ENCODE measurements at regions not wholly inside any gene's neighbourhood (a gene's known extent, or its start where the extent isn't known, plus 50 kb on each side); places are given as distances from the start of the nearest gene placed in this dataset.

- Histone ChIP-seq H3K36me3 (ENCODE audit: insufficient read depth, low read length) (no peaks in the 10 kb centered on the region), H3K27me3 (ENCODE audit: control insufficient read depth in 1 of 2, insufficient read depth in 2 of 2, low read length in 2 of 2) (no peaks in the 10 kb centered on the region), H3K27ac (ENCODE audit: low read depth in 1 of 2, low read length in 2 of 2) (no peak overlapping the region), H3K4me1 (ENCODE audit: insufficient read depth, low read length) (no peaks in the 10 kb centered on the region), H3K4me3 (ENCODE audit: low read length) (no peak overlapping the region), H3K9me3 (ENCODE audit: control insufficient read depth in 1 of 2, insufficient read depth in 1 of 2, low read length in 2 of 2) (no peaks in the 10 kb centered on the region)
- ChIA-PET CTCF (interaction anchor here (1.3 kb wide), 1 partner anchor 10 kb away, joined by 3 read pairs; no protein-coding TSS in a partner anchor), POLR2A (no interaction called here)
- H3K27ac Mint-ChIP-seq: no peak overlapping the region
- intact Hi-C loops (cut with DNase I, micrococcal nuclease): no loop called here
- H3K27me3 Mint-ChIP-seq: peaks cover 40% of the 10 kb centered on the region
- H3K9me3 Mint-ChIP-seq: no peaks in the 10 kb centered on the region
- ATAC-seq (ENCODE audit: poor library complexity): no peak
- TF ChIP-seq CTCF (IDR thresholded peaks at IDR 0.05): no peak
- no peak for DNase-seq
- H3K4me3 Mint-ChIP-seq: no peak overlapping the region
- no peaks in the 10 kb centered on the region for H3K36me3 Mint-ChIP-seq (ENCODE audit: low read depth)
- H3K4me1 Mint-ChIP-seq (ENCODE audit: low read depth): no peaks in the 10 kb centered on the region
Measured at GRCh38 chr19:29271341-29271740, 58.4 kb upstream of the UQCRFS1 start.

- H3K36me3 Mint-ChIP-seq (ENCODE audit: low read depth): no peaks in the 10 kb centered on the region
- CTCF ChIA-PET: interaction anchor here (1.3 kb wide), 1 partner anchor 11 kb away, joined by 3 read pairs; no protein-coding TSS in a partner anchor
Measured at GRCh38 chr19:29271911-29272310, 59.0 kb upstream of the UQCRFS1 start.

DNA sequence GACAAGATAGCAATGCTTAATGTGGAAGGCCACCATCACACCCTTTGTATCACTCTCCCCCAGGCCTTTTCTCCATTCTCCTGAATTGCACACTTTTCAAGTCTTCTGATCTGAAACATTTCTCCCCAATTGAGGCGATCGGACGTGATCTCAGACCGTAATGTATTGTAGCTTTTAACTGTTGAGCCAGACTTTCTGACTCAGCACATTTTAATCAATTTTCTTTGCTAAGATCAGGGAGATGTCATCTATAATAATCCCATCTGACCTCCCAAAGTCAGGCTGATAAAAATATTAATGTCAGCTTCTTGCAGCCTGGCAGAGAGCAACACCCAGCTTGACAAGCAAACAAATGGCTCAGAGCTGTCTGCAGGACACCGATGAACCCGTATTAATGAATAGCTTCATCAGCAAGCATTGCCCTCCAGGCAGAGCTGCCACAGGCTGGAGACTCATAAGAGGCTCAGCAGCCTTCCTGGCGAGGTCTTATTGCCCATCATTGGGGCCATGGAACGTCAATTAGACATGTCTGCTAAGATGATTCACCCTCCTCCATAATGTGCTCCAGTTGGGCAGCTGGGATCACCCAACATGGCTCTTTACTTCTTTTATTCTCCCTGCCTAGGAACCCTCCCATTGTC lies 60.2 kb upstream of the UQCRFS1 start:
- H3K36me3 Mint-ChIP-seq (ENCODE audit: low read depth): no peaks in the 10 kb centered on the region
- Histone ChIP-seq H3K27ac (ENCODE audit: low read depth in 1 of 2, low read length in 2 of 2) (no peak overlapping the region), H3K4me3 (ENCODE audit: low read length) (no peak overlapping the region), H3K27me3 (ENCODE audit: control insufficient read depth in 1 of 2, insufficient read depth in 2 of 2, low read length in 2 of 2) (no peaks in the 10 kb centered on the region), H3K36me3 (ENCODE audit: insufficient read depth, low read length) (no peaks in the 10 kb centered on the region), H3K9me3 (ENCODE audit: control insufficient read depth in 1 of 2, insufficient read depth in 1 of 2, low read length in 2 of 2) (no peaks in the 10 kb centered on the region), H3K4me1 (ENCODE audit: insufficient read depth, low read length) (no peaks in the 10 kb centered on the region)
- ChIA-PET CTCF (interaction anchor here (1.9 kb wide), 1 partner anchor 10 kb away, joined by 5 read pairs; no protein-coding TSS in a partner anchor), POLR2A (no interaction called here)
- DNase-seq (no peak), ATAC-seq (ENCODE audit: poor library complexity) (no peak)
- no peak overlapping the region for H3K27ac Mint-ChIP-seq
- H3K4me3 Mint-ChIP-seq: no peak overlapping the region
- intact Hi-C loops (cut with DNase I, micrococcal nuclease): no loop called here
- peaks cover 11% of the 10 kb centered on the region for H3K4me1 Mint-ChIP-seq (ENCODE audit: low read depth)
- TF ChIP-seq CTCF (IDR thresholded peaks at IDR 0.05): no peak
- no peaks in the 10 kb centered on the region for H3K9me3 Mint-ChIP-seq
- H3K27me3 Mint-ChIP-seq: peaks cover 26% of the 10 kb centered on the region

More at GRCh38 chr19:29271911-29272310, 59.0 kb upstream of the UQCRFS1 start:
- no peak overlapping the region for H3K4me3 Mint-ChIP-seq
- TF ChIP-seq CTCF (IDR thresholded peaks at IDR 0.05): no peak
- no peak overlapping the region for H3K27ac Mint-ChIP-seq
- no peak overlapping the region for H3K4me3 ChIP-seq (ENCODE audit: low read length)
- no peaks in the 10 kb centered on the region for H3K9me3 Mint-ChIP-seq
- no peak for DNase-seq
- H3K27ac ChIP-seq (ENCODE audit: low read depth in 1 of 2, low read length in 2 of 2): no peak overlapping the region
- no peaks in the 10 kb centered on the region for H3K4me1 ChIP-seq (ENCODE audit: insufficient read depth, low read length)
- no peak for ATAC-seq (ENCODE audit: poor library complexity)
- no peaks in the 10 kb centered on the region for H3K27me3 ChIP-seq (ENCODE audit: control insufficient read depth in 1 of 2, insufficient read depth in 2 of 2, low read length in 2 of 2)
- H3K4me1 Mint-ChIP-seq (ENCODE audit: low read depth): peaks cover 3% of the 10 kb centered on the region
- H3K27me3 Mint-ChIP-seq: peaks cover 34% of the 10 kb centered on the region
- intact Hi-C loops (cut with DNase I, micrococcal nuclease): no loop called here
- no peaks in the 10 kb centered on the region for H3K9me3 ChIP-seq (ENCODE audit: control insufficient read depth in 1 of 2, insufficient read depth in 1 of 2, low read length in 2 of 2)
- no peaks in the 10 kb centered on the region for H3K36me3 ChIP-seq (ENCODE audit: insufficient read depth, low read length)
- POLR2A ChIA-PET: no interaction called here
